HCT116 (cell line): ENCODE measurements at regions not wholly inside any gene's neighbourhood (a gene's known extent, or its start where the extent isn't known, plus 50 kb on each side); places are given as distances from the start of the nearest gene placed in this dataset.

ENCODE experiments used
- ATAC-seq: fragments of 200-7000 bp; cut with Tn5 transposase; 2 replicates; pipeline ENCODE4 v1.9.1; 2020; ENCODE audit warnings: mild to moderate bottlenecking, moderate library complexity
- BruUV-seq: library from RNA; stranded (reverse); fragments of 400-500 nt; replicated peaks from 2 replicates; lab custom pipeline; 2021; lab: Mats Ljungman, UMichigan
- CTCF ChIA-PET: fragments of 300-600 bp; sonication (Branson Sonifier 250); formaldehyde crosslinking; loops from one replicate; lab custom pipeline; 2021; ENCODE audit warnings: antibody characterized with exemption; lab: Charles Lee
- POLR2A ChIA-PET: fragments of 300-600, 350-600 bp; sonication (Branson Sonifier 250); formaldehyde crosslinking; loops from one replicate; lab custom pipeline; 2021; ENCODE audit warnings: antibody characterized with exemption; lab: Charles Lee
- RAD21 ChIA-PET, 2 experiments: fragments of 300-600 bp; sonication (Branson Sonifier 250); formaldehyde crosslinking; loops; one replicate each; lab custom pipeline; 2023; ENCODE audit warnings: low total read pairs in 2 of 2; ENCODE audit not compliant: uncharacterized antibody in 2 of 2, unreplicated experiment in 2 of 2, low non-redundant PET in 1 of 2; lab: Charles Lee
- DNase-seq: peaks from one replicate; pipeline ENCODE4 v3.0.0-alpha.2; 2010; ENCODE audit warnings: low read depth, low spot score
- H2AFZ ChIP-seq: fragments of 200-600 bp; shearing (Covaris generic), sonication (generic); 2 replicates; pipeline ENCODE4 v1.6.1; 2017; ENCODE audit warnings: low read depth, mixed run types, mixed read lengths, antibody characterized with exemption, low read length; ENCODE audit not compliant: poor library complexity, severe bottlenecking
- H3K27ac ChIP-seq: 2 replicates; pipeline ENCODE4 v1.5.1; 2012; ENCODE audit warnings: low read depth, low read length
- H3K27me3 ChIP-seq: fragments of 200-600 bp; sonication (generic); 2 replicates; pipeline ENCODE4 v1.6.1; 2016; ENCODE audit warnings: mixed run types, low read length, mixed read lengths; ENCODE audit not compliant: insufficient read depth
- H3K36me3 ChIP-seq, 2 experiments: fragments of 200-500 bp in 1 of 2; fragments of 200-600 bp in 1 of 2; sonication (Bioruptor generic) in 1 of 2; sonication (generic) in 1 of 2; 2 replicates each; pipeline versions ENCODE4 v1.5.1 to v1.6.1; 2014 to 2016; ENCODE audit warnings: low read length in 2 of 2, inconsistent platforms in 1 of 2, mixed read lengths in 1 of 2, mixed run types in 1 of 2; ENCODE audit not compliant: insufficient read depth in 2 of 2, control insufficient read depth in 1 of 2
- H3K4me1 ChIP-seq, 2 experiments: fragments of 200-600 bp in 1 of 2; sonication (generic) in 1 of 2; 2 replicates each; pipeline versions ENCODE4 v1.5.1 to v1.6.1; 2012 to 2017; ENCODE audit warnings: low read length in 2 of 2, inconsistent platforms in 1 of 2, mild to moderate bottlenecking in 1 of 2, mixed read lengths in 1 of 2, mixed run types in 1 of 2, moderate library complexity in 1 of 2; ENCODE audit not compliant: insufficient read depth in 2 of 2, control insufficient read depth in 1 of 2
- H3K4me2 ChIP-seq: fragments of 200-600 bp; sonication (generic); 2 replicates; pipeline ENCODE4 v1.6.1; 2017; ENCODE audit warnings: mixed run types, low read length, mixed read lengths
- H3K4me3 ChIP-seq, 2 experiments: fragments of 200-600 bp in 1 of 2; sonication (generic) in 1 of 2; replicated peaks in 1 of 2; 2 replicates each; pipeline ENCODE4 v1.5.1; 2011 to 2016; ENCODE audit warnings: low read length in 2 of 2, control low read depth in 1 of 2, low read depth in 1 of 2, mild to moderate bottlenecking in 1 of 2, mixed read lengths in 1 of 2, mixed run types in 1 of 2
- H3K79me2 ChIP-seq: fragments of 200-600 bp; sonication (generic); 2 replicates; pipeline ENCODE4 v1.6.1; 2017; ENCODE audit warnings: mild to moderate bottlenecking, mixed run types, low read length, moderate library complexity, mixed read lengths; ENCODE audit not compliant: insufficient read depth
- H3K9ac ChIP-seq: fragments of 200-600 bp; sonication (generic); 2 replicates; pipeline ENCODE4 v1.6.1; 2016; ENCODE audit warnings: low read length, mixed read lengths
- H3K9me2 ChIP-seq: fragments of 200-600 bp; sonication (generic), shearing (Covaris generic); 2 replicates; pipeline ENCODE4 v1.6.1; 2017; ENCODE audit warnings: mixed run types, mild to moderate bottlenecking, moderate library complexity; ENCODE audit not compliant: insufficient read depth
- H3K9me3 ChIP-seq, 2 experiments: fragments of 200-500 bp in 1 of 2; fragments of 200-600 bp in 1 of 2; sonication (Bioruptor generic) in 1 of 2; sonication (generic) in 1 of 2; 2 replicates each; pipeline ENCODE4 v1.6.1; 2014 to 2017; ENCODE audit warnings: low read length in 2 of 2, mixed read lengths in 2 of 2, inconsistent platforms in 1 of 2, low read depth in 1 of 2, mild to moderate bottlenecking in 1 of 2, mixed run types in 1 of 2, moderate library complexity in 1 of 2; ENCODE audit not compliant: control insufficient read depth in 1 of 2, insufficient read depth in 1 of 2
- H4K20me1 ChIP-seq: fragments of 200-600 bp; sonication (generic), shearing (Covaris generic); 2 replicates; pipeline ENCODE4 v1.6.1; 2017; ENCODE audit warnings: mixed run types, mild to moderate bottlenecking, moderate library complexity; ENCODE audit not compliant: insufficient read depth
- ATF3 ChIP-seq: IDR thresholded peaks from 2 replicates; pipeline ENCODE4 v1.6.1; 2012
- CTCF ChIP-seq, 3 experiments: fragments of 200-600 bp in 1 of 3; sonication (generic) in 1 of 3; IDR thresholded peaks in 2 of 3; conservative IDR thresholded peaks in 1 of 3; 2 replicates each; pipeline ENCODE4 v1.5.1; 2012 to 2017; ENCODE audit warnings: low read depth in 2 of 3, low read length in 2 of 3, antibody characterized with exemption in 1 of 3, borderline replicate concordance in 1 of 3, control low read depth in 1 of 3, mild to moderate bottlenecking in 1 of 3, mixed read lengths in 1 of 3, mixed run types in 1 of 3, moderate library complexity in 1 of 3; ENCODE audit not compliant: insufficient read depth in 1 of 3
- FOSL1 ChIP-seq: IDR thresholded peaks from 2 replicates; pipeline ENCODE4 v1.6.1; 2012; ENCODE audit warnings: low read depth
- POLR2A ChIP-seq: IDR thresholded peaks from 2 replicates; pipeline ENCODE4 v1.7.0; 2011; ENCODE audit warnings: borderline replicate concordance; ENCODE audit not compliant: insufficient read depth, insufficient read length; ENCODE audit errors: extremely low read depth
- RAD21 ChIP-seq: IDR thresholded peaks from 2 replicates; pipeline ENCODE4 v1.6.1; 2012; ENCODE audit warnings: low read depth, mild to moderate bottlenecking
- REST ChIP-seq: IDR thresholded peaks from 2 replicates; pipeline ENCODE4 v1.6.1; 2012; ENCODE audit warnings: low read depth
- ZBTB33 ChIP-seq: IDR thresholded peaks from 2 replicates; pipeline ENCODE4 v1.6.1; 2011; ENCODE audit warnings: mild to moderate bottlenecking, low read length, moderate library complexity; ENCODE audit not compliant: insufficient replicate concordance; ENCODE audit errors: extremely low read depth
- intact Hi-C: fragments of 100-400 bp; cut with micrococcal nuclease; formaldehyde crosslinking; loops from 2 replicates; pipeline ENCODE4 v1.10.0; 2022

- Histone ChIP-seq H3K27ac (no peak overlapping the region), H3K4me1 (no peaks in the 10 kb centered on the region), H3K79me2 (no peaks in the 10 kb centered on the region), H3K4me2 (no peak overlapping the region), H4K20me1 (no peaks in the 10 kb centered on the region), H3K9ac (no peak overlapping the region), H3K27me3 (peaks cover 65% of the 10 kb centered on the region), H3K9me2 (no peaks in the 10 kb centered on the region), H3K36me3 (no peaks in the 10 kb centered on the region), H3K9me3 (no peaks in the 10 kb centered on the region), H3K4me3 (no peak overlapping the region), H2AFZ (no peak overlapping the region)
- BruUV-seq: no TSS peak
- ATAC-seq (peak; percentile 74), DNase-seq (no peak)
- CTCF ChIA-PET: interaction anchor here (0.6 to 1.0 kb wide), 2 partner anchors 11 to 225 kb away, joined by 3 read pairs; no protein-coding TSS in a partner anchor
- POLR2A ChIA-PET: no interaction called here
- intact Hi-C loops: no loop called here
- no peak for TF ChIP-seq ZBTB33
- peak; percentile 19 to 48 (median 39); a peak in 3 of 6 replicates for TF ChIP-seq CTCF (IDR thresholded peaks at IDR 0.05 in 2 of 3, conservative IDR thresholded peaks at IDR 0.05 in 1 of 3; ENCODE audit: borderline replicate concordance in 1 of 3, insufficient read depth in 1 of 3, low read depth in 2 of 3, low read length in 2 of 3)
- TF ChIP-seq RAD21: peak; percentile 43
- TF ChIP-seq POLR2A: no peak
- no peak for TF ChIP-seq REST
- TF ChIP-seq FOSL1: no peak
- TF ChIP-seq ATF3: no peak
- RAD21 ChIA-PET: no interaction called here
Observed at GRCh38 chr9:71490810-71491209, 277.5 kb downstream of the CEMIP2 start.
